ENCODE measurements at regions not wholly inside any gene's neighbourhood (a gene's known extent, or its start where the extent isn't known, plus 50 kb on each side); places are given as distances from the start of the nearest gene placed in this dataset.

GRCh38 chr3:117019082-117019713 is 309.6 kb downstream of the TUSC7 start:
- TF ChIP-seq CTCF (IDR thresholded peaks at IDR 0.05) (peak; percentile 46 to 77 (median 66)), POLR2A (IDR thresholded peaks at IDR 0.05) (no peak)

All from thyroid gland (tissue), 4 donors.